Keratinocyte (primary cell): ENCODE measurements at regions not wholly inside any gene's neighbourhood (a gene's known extent, or its start where the extent isn't known, plus 50 kb on each side); places are given as distances from the start of the nearest gene placed in this dataset.

Experiments used
- DNase-seq: peaks from one replicate; pipeline ENCODE4 v3.0.0-alpha.2; 2011; ENCODE audit warnings: low read depth, missing footprints, low spot score
- FAIRE-seq: peaks from 2 replicates; lab custom pipeline; 2011; peaks lifted over from hg19 to GRCh38; lab: Jason Lieb, UNC
- H2AFZ ChIP-seq: 2 replicates; pipeline ENCODE4 v1.6.0; 2012; ENCODE audit warnings: low read length, control low read depth, inconsistent platforms; ENCODE audit not compliant: control insufficient read depth
- H3K27ac ChIP-seq: 2 replicates; pipeline ENCODE4 v1.5.1; 2011; ENCODE audit warnings: low read length; ENCODE audit not compliant: control insufficient read depth, insufficient read depth
- H3K27me3 ChIP-seq: 3 replicates; pipeline ENCODE4 v1.6.0; 2011; ENCODE audit warnings: low read length; ENCODE audit not compliant: control insufficient read depth, insufficient read depth; ENCODE audit errors: extremely low read depth
- H3K36me3 ChIP-seq, 2 experiments: 2 replicates in 1 of 2; 3 replicates in 1 of 2; pipeline ENCODE4 v1.5.1; 2011; ENCODE audit warnings: low read length in 2 of 2, mild to moderate bottlenecking in 1 of 2; ENCODE audit not compliant: control insufficient read depth in 2 of 2, insufficient read depth in 2 of 2; ENCODE audit errors: extremely low read depth in 1 of 2
- H3K4me1 ChIP-seq: 3 replicates; pipeline ENCODE4 v1.5.1; 2011; ENCODE audit warnings: low read length; ENCODE audit not compliant: control insufficient read depth, insufficient read depth; ENCODE audit errors: extremely low read depth
- H3K4me2 ChIP-seq: 3 replicates; pipeline ENCODE4 v1.6.0; 2011; ENCODE audit warnings: low read depth, low read length; ENCODE audit not compliant: control insufficient read depth, insufficient read depth; ENCODE audit errors: extremely low read depth
- H3K4me3 ChIP-seq, 3 experiments: fragments of 200-600 bp in 1 of 3; sonication (generic) in 1 of 3; 2 replicates in 2 of 3; 3 replicates in 1 of 3; pipeline ENCODE4 v1.5.1; 2011 to 2016; ENCODE audit warnings: low read length in 3 of 3, mild to moderate bottlenecking in 3 of 3, control low read depth in 2 of 3, inconsistent platforms in 1 of 3, low read depth in 1 of 3, mixed read lengths in 1 of 3, mixed run types in 1 of 3, moderate library complexity in 1 of 3; ENCODE audit not compliant: control insufficient read depth in 2 of 3, insufficient read depth in 2 of 3; ENCODE audit errors: extremely low read depth in 1 of 3
- H3K79me2 ChIP-seq: 2 replicates; pipeline ENCODE4 v1.6.0; 2012; ENCODE audit warnings: low read length; ENCODE audit not compliant: control insufficient read depth, insufficient read depth
- H3K9ac ChIP-seq: 3 replicates; pipeline ENCODE4 v1.6.0; 2011; ENCODE audit warnings: low read length; ENCODE audit not compliant: control insufficient read depth, insufficient read depth; ENCODE audit errors: extremely low read depth
- H3K9me1 ChIP-seq: 3 replicates; pipeline ENCODE4 v1.6.0; 2011; ENCODE audit warnings: low read length; ENCODE audit not compliant: control insufficient read depth, insufficient read depth; ENCODE audit errors: extremely low read depth
- H3K9me3 ChIP-seq: 2 replicates; pipeline ENCODE4 v1.5.1; 2012; ENCODE audit warnings: low read depth, low read length; ENCODE audit not compliant: control insufficient read depth
- H4K20me1 ChIP-seq: 3 replicates; pipeline ENCODE4 v1.6.0; 2011; ENCODE audit warnings: low read length; ENCODE audit not compliant: control insufficient read depth, insufficient read depth; ENCODE audit errors: extremely low read depth
- CTCF ChIP-seq, 3 experiments: IDR thresholded peaks in 1 of 3; conservative IDR thresholded peaks in 1 of 3; optimal IDR thresholded peaks in 1 of 3; 2 replicates in 2 of 3; 3 replicates in 1 of 3; pipeline versions ENCODE3 to v1.5.1; 2011; ENCODE audit warnings: low read length in 3 of 3, mild to moderate bottlenecking in 3 of 3, moderate library complexity in 2 of 3, control low read depth in 1 of 3, inconsistent platforms in 1 of 3; ENCODE audit not compliant: insufficient read depth in 2 of 3; ENCODE audit errors: extremely low read depth in 1 of 3
- EZH2 ChIP-seq: IDR thresholded peaks from one replicate; pipeline ENCODE4 v1.6.1; 2012; ENCODE audit warnings: inconsistent platforms, mild to moderate bottlenecking, low read length, moderate library complexity
- dilution Hi-C: fragments of 300-500 bp; cut with MboI; formaldehyde crosslinking; loops from one replicate; pipeline ENCODE4 v1.7.0; 2020; ENCODE audit warnings: low sequenced_read_pairs; ENCODE audit not compliant: extremely low pct_ligation_motif_present

- Histone ChIP-seq H3K4me1 (peaks cover 40% of the 10 kb centered on the region), H3K27ac (no peak overlapping the region), H3K36me3 (no peaks in the 10 kb centered on the region), H3K9me1 (no peaks in the 10 kb centered on the region), H4K20me1 (no peaks in the 10 kb centered on the region), H3K4me3 (no peak overlapping the region), H3K9me3 (no peaks in the 10 kb centered on the region), H3K27me3 (no peaks in the 10 kb centered on the region), H3K79me2 (no peaks in the 10 kb centered on the region), H3K9ac (no peak overlapping the region), H2AFZ (no peak overlapping the region), H3K4me2 (no peak overlapping the region)
- dilution Hi-C loops = no loop called here
- FAIRE-seq (no peak), DNase-seq (no peak)
- TF ChIP-seq CTCF (optimal IDR thresholded peaks at IDR 0.05 in 1 of 3, IDR thresholded peaks at IDR 0.05 in 1 of 3, conservative IDR thresholded peaks at IDR 0.05 in 1 of 3; ENCODE audit: extremely low read depth in 1 of 3, insufficient read depth in 2 of 3, low read length in 3 of 3) (no peak), EZH2 (no peak)
Observed at GRCh38 chr6:25177500-25178028, 101.6 kb upstream of the CARMIL1 start.

GRCh38 chr6:25178336-25179035 lies 100.7 kb upstream of the CARMIL1 start:
- no peaks in the 10 kb centered on the region for H4K20me1 ChIP-seq
- H3K4me3 ChIP-seq = no peak overlapping the region
- H3K9ac ChIP-seq = no peak overlapping the region

More at GRCh38 chr6:25178336-25179035, 100.7 kb upstream of the CARMIL1 start:
- Histone ChIP-seq H3K79me2 (no peaks in the 10 kb centered on the region), H3K9me3 (no peaks in the 10 kb centered on the region), H3K4me1 (peaks cover 32% of the 10 kb centered on the region), H3K36me3 (no peaks in the 10 kb centered on the region), H3K27ac (no peak overlapping the region), H2AFZ (no peak overlapping the region), H3K27me3 (no peaks in the 10 kb centered on the region), H3K9me1 (no peaks in the 10 kb centered on the region), H3K4me2 (no peak overlapping the region)
- DNase-seq (no peak), FAIRE-seq (no peak)
- TF ChIP-seq EZH2 = no peak
- TF ChIP-seq CTCF (optimal IDR thresholded peaks at IDR 0.05 in 1 of 3, IDR thresholded peaks at IDR 0.05 in 1 of 3, conservative IDR thresholded peaks at IDR 0.05 in 1 of 3; ENCODE audit: extremely low read depth in 1 of 3, insufficient read depth in 2 of 3, low read length in 3 of 3) = no peak
- dilution Hi-C loops = no loop called here
